A673 (cell line): ENCODE measurements at regions not wholly inside any gene's neighbourhood (a gene's known extent, or its start where the extent isn't known, plus 50 kb on each side); places are given as distances from the start of the nearest gene placed in this dataset.

Experiments
- EZH2 ChIP-seq: fragments of 200-600 bp; sonication (generic); IDR thresholded peaks from 2 replicates; pipeline ENCODE4 v1.6.1; 2017; ENCODE audit warnings: borderline replicate concordance, low read depth, mild to moderate bottlenecking, mixed read lengths, antibody characterized with exemption, low read length; ENCODE audit not compliant: poor library complexity, severe bottlenecking
- TF ChIP-seq, protein P1 (sequence below): fragments of 300-800, 200-600 bp; sonication (generic); conservative IDR thresholded peaks from 2 replicates; pipeline ENCODE4 v1.5.1; 2017; ENCODE audit warnings: low read depth, mild to moderate bottlenecking, antibody characterized with exemption, low read length, moderate library complexity, mixed read lengths

DNA sequence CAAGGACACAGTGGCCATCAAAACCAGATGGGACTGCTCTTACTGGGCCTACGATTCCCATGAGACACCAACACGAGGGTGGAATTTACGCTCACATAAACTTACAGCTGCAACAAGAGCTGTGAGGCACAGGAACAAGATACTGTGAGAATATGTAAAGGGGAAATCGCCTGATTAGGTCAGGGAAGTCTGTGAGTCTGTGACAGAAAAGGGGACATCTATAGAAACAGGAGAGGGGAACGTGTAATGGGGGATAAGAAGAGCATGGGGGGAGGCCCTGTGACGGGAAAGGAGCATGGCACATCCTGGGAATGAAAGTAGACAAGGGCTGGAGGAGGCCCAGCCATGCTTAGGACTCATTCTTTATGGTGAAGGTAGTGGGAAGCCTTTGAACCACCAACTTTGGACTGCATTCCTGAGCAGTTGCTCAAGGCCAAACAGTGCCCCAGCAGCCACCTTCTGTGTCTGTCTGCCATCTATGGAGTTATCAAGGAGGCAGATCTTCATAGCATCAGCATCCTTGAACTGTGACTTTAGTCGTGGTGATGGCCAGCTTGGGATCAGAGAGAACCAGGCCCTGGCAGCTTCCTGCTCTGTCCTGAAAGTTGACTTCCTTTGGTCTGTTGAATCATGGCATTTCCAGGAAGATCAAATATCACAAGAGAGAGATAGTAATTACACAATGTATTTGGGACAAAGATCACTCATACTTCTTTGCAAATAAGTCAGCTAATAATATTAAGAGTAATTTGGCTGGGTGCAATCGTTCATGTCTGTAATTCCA lies 87.9 kb upstream of the FAM169A start:
- TF ChIP-seq EZH2: no peak
- TF ChIP-seq, protein P1, sequence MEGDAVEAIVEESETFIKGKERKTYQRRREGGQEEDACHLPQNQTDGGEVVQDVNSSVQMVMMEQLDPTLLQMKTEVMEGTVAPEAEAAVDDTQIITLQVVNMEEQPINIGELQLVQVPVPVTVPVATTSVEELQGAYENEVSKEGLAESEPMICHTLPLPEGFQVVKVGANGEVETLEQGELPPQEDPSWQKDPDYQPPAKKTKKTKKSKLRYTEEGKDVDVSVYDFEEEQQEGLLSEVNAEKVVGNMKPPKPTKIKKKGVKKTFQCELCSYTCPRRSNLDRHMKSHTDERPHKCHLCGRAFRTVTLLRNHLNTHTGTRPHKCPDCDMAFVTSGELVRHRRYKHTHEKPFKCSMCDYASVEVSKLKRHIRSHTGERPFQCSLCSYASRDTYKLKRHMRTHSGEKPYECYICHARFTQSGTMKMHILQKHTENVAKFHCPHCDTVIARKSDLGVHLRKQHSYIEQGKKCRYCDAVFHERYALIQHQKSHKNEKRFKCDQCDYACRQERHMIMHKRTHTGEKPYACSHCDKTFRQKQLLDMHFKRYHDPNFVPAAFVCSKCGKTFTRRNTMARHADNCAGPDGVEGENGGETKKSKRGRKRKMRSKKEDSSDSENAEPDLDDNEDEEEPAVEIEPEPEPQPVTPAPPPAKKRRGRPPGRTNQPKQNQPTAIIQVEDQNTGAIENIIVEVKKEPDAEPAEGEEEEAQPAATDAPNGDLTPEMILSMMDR: no peak
